Cardiac muscle cell (in vitro differentiated cells and primary cell): ENCODE measurements at regions not wholly inside any gene's neighbourhood (a gene's known extent, or its start where the extent isn't known, plus 50 kb on each side); places are given as distances from the start of the nearest gene placed in this dataset.

Source experiments
- DNase-seq, 2 donors: peaks; one replicate each; pipeline versions ENCODE4 v3.0.0 to v3.0.0-alpha.2; 2010 to 2017; ENCODE audit warnings: low read depth in 1 of 2, low spot score in 1 of 2
- H3K27ac ChIP-seq: fragments of 200-600 bp; sonication (generic); 2 replicates; pipeline ENCODE4 v1.5.1; 2016
- H3K27me3 ChIP-seq: fragments of 200-600 bp; sonication (generic); 2 replicates; pipeline ENCODE4 v1.6.0; 2016; ENCODE audit warnings: control low read depth
- H3K36me3 ChIP-seq: fragments of 200-600 bp; sonication (generic); 2 replicates; pipeline ENCODE4 v1.5.1; 2016; ENCODE audit warnings: control low read depth
- H3K4me1 ChIP-seq: fragments of 200-600 bp; sonication (generic); 2 replicates; pipeline ENCODE4 v1.8.1; 2017; ENCODE audit warnings: low read depth, mild to moderate bottlenecking, mixed run types
- H3K4me3 ChIP-seq: fragments of 200-600 bp; sonication (generic); 2 replicates; pipeline ENCODE4 v1.5.1; 2016; ENCODE audit warnings: mild to moderate bottlenecking
- H3K9me3 ChIP-seq: fragments of 200-600 bp; sonication (generic); 2 replicates; pipeline ENCODE4 v1.5.1; 2017; ENCODE audit warnings: low read depth, mild to moderate bottlenecking, control low read depth
- CTCF ChIP-seq: IDR thresholded peaks from 2 replicates; pipeline ENCODE4 v1.5.1; 2012; ENCODE audit warnings: low read depth, mild to moderate bottlenecking, low read length

GRCh38 chr3:10674578-10674977, 141.4 kb upstream of the SLC6A11 start:
- peaks cover 6% of the 10 kb centered on the region for H3K27me3 ChIP-seq
- no peak for TF ChIP-seq CTCF

GRCh38 chr3:10676905-10677304, 139.1 kb upstream of the SLC6A11 start:
- Histone ChIP-seq H3K36me3 (no peaks in the 10 kb centered on the region), H3K4me1 (no peaks in the 10 kb centered on the region), H3K27me3 (peaks cover 6% of the 10 kb centered on the region), H3K27ac (no peak overlapping the region), H3K4me3 (no peak overlapping the region), H3K9me3 (no peaks in the 10 kb centered on the region)
- no peak for DNase-seq
- no peak for TF ChIP-seq CTCF

More at GRCh38 chr3:10674578-10674977, 141.4 kb upstream of the SLC6A11 start:
- H3K4me1 ChIP-seq: no peaks in the 10 kb centered on the region
- no peak overlapping the region for H3K4me3 ChIP-seq
- no peaks in the 10 kb centered on the region for H3K9me3 ChIP-seq
- no peak for DNase-seq
- no peak overlapping the region for H3K27ac ChIP-seq
- H3K36me3 ChIP-seq: no peaks in the 10 kb centered on the region

- Histone ChIP-seq H3K4me3 (no peak overlapping the region), H3K27ac (no peak overlapping the region), H3K36me3 (no peaks in the 10 kb centered on the region), H3K9me3 (no peaks in the 10 kb centered on the region), H3K4me1 (no peaks in the 10 kb centered on the region), H3K27me3 (peaks cover 6% of the 10 kb centered on the region)
- DNase-seq: no peak
- no peak for TF ChIP-seq CTCF
These were observed 137.1 kb upstream of the SLC6A11 start for GRCh38 chr3:10678796-10679376.

- no peaks in the 10 kb centered on the region for H3K9me3 ChIP-seq
- no peak overlapping the region for H3K4me3 ChIP-seq
- TF ChIP-seq CTCF: no peak
- no peak for DNase-seq
- H3K36me3 ChIP-seq: no peaks in the 10 kb centered on the region
- no peaks in the 10 kb centered on the region for H3K4me1 ChIP-seq
- no peak overlapping the region for H3K27ac ChIP-seq
- peaks cover 6% of the 10 kb centered on the region for H3K27me3 ChIP-seq
These were observed 135.2 kb upstream of the SLC6A11 start for GRCh38 chr3:10680796-10681195.

- no peaks in the 10 kb centered on the region for H3K4me1 ChIP-seq
- DNase-seq: no peak
- no peak overlapping the region for H3K4me3 ChIP-seq
- TF ChIP-seq CTCF: no peak
- H3K9me3 ChIP-seq: no peaks in the 10 kb centered on the region
- no peaks in the 10 kb centered on the region for H3K36me3 ChIP-seq
- peaks cover 6% of the 10 kb centered on the region for H3K27me3 ChIP-seq
- H3K27ac ChIP-seq: no peak overlapping the region
These were observed 133.3 kb upstream of the SLC6A11 start for GRCh38 chr3:10682692-10683091.

- H3K9me3 ChIP-seq: no peaks in the 10 kb centered on the region
- no peak for DNase-seq
- no peak for TF ChIP-seq CTCF
- H3K27ac ChIP-seq: no peak overlapping the region
- no peaks in the 10 kb centered on the region for H3K36me3 ChIP-seq
- no peak overlapping the region for H3K4me3 ChIP-seq
- H3K4me1 ChIP-seq: no peaks in the 10 kb centered on the region
- H3K27me3 ChIP-seq: peaks cover 2% of the 10 kb centered on the region
These were observed 132.9 kb upstream of the SLC6A11 start for GRCh38 chr3:10683106-10683505.
